ENCODE measurements at regions not wholly inside any gene's neighbourhood (a gene's known extent, or its start where the extent isn't known, plus 50 kb on each side); places are given as distances from the start of the nearest gene placed in this dataset.
"Not testable (repeated sequence)": the region's sequence is repeated elsewhere in the genome, so short reads cannot be mapped to it uniquely, and the experiment has no call there.

GRCh38 chr21:10331134-10331533 lies 190.2 kb upstream of the TPTE start:
- TF ChIP-seq CTCF, POLR2A, POLR2AphosphoS5 (IDR thresholded peaks at IDR 0.05): not testable (repeated sequence)

Data from prostate gland (tissue), 2 donors.